LNCAP (cell line): ENCODE measurements at regions not wholly inside any gene's neighbourhood (a gene's known extent, or its start where the extent isn't known, plus 50 kb on each side); places are given as distances from the start of the nearest gene placed in this dataset.

Experiments used
- CTCF ChIP-seq: fragments of 450-650 bp; IDR thresholded peaks from 2 replicates; pipeline ENCODE4 v1.5.1; 2017; ENCODE audit warnings: mild to moderate bottlenecking

GRCh38 chr9:129285382-129285781 lies 107.3 kb upstream of the IER5L start:
- no peak for TF ChIP-seq CTCF

GRCh38 chr9:129284607-129285291 lies 106.7 kb upstream of the IER5L start:
- TF ChIP-seq CTCF = no peak

GRCh38 chr9:129283705-129284606 lies 105.9 kb upstream of the IER5L start:
- TF ChIP-seq CTCF = no peak

GRCh38 chr9:129283291-129283691 lies 105.2 kb upstream of the IER5L start:
- no peak for TF ChIP-seq CTCF

GRCh38 chr9:129282731-129283211 lies 104.7 kb upstream of the IER5L start:
- no peak for TF ChIP-seq CTCF

- no peak for TF ChIP-seq CTCF
These were observed 104.2 kb upstream of the IER5L start for GRCh38 chr9:129282272-129282671.

- no peak for TF ChIP-seq CTCF
These were observed 103.6 kb upstream of the IER5L start for GRCh38 chr9:129281506-129282145.
